SKM-1 treated with dmso at 0.1 percent for 144 hours (cell line): ENCODE measurements at regions not wholly inside any gene's neighbourhood (a gene's known extent, or its start where the extent isn't known, plus 50 kb on each side); places are given as distances from the start of the nearest gene placed in this dataset.
"Not testable (repeated sequence)": the region's sequence is repeated elsewhere in the genome, so short reads cannot be mapped to it uniquely, and the experiment has no call there.

Experiments
- DNase-seq: peaks from one replicate; lab custom pipeline; 2025; ENCODE audit not compliant: unreplicated experiment; lab: John Stamatoyannopoulos, UW

DNA sequence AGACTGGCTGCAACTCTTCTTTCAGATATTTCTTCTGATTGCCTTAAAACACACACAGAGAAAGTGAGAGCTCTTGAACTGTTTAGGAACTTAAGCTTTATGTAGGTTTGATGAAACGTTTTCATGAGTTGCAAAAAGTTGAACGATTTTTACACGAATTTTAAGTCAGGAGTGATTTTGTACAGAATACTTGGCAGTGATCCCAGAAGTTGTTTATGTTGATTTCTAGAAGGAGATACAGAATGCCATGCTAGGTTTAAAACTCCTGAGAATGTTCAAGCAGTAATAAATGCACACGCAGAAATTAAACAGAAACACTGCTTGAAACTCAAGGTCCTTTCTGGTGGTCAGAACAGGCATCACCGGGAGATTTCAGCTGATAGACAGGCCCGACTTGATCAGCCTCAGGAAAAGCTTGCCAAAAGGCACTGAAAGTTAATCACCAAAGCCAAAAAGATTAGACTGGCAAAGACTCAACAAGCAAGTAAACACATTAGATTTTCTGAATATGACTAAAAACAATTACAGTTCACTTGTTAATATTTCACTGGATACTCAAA is 123.1 kb downstream of the SOCS6 start:
- no peak for DNase-seq

GRCh38 chr18:70411307-70411706 is 122.5 kb downstream of the SOCS6 start:
- no peak for DNase-seq

GRCh38 chr18:70405052-70405451 is 116.2 kb downstream of the SOCS6 start:
- no peak for DNase-seq

GRCh38 chr18:70400476-70400875 is 111.6 kb downstream of the SOCS6 start:
- no peak for DNase-seq

DNA sequence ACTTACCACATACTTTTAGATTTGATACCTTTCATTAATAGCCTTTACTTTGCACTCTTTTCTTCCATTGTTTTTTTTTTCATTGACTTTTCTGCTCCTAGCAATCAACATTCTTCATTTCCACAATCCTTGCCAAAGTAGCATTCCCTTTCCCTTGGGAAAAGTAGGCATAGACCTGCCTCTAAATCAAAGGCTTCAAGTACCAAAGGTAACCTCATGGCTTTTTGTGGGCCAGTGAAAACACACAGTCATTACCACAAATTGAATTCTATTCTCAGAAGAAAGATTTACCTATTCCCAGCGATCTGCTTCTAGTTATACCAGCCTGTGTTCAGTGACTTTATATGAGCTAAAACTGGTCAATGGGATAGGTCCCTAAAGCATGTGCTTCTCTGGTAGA is 109.2 kb downstream of the SOCS6 start:
- DNase-seq, result no peak

DNA sequence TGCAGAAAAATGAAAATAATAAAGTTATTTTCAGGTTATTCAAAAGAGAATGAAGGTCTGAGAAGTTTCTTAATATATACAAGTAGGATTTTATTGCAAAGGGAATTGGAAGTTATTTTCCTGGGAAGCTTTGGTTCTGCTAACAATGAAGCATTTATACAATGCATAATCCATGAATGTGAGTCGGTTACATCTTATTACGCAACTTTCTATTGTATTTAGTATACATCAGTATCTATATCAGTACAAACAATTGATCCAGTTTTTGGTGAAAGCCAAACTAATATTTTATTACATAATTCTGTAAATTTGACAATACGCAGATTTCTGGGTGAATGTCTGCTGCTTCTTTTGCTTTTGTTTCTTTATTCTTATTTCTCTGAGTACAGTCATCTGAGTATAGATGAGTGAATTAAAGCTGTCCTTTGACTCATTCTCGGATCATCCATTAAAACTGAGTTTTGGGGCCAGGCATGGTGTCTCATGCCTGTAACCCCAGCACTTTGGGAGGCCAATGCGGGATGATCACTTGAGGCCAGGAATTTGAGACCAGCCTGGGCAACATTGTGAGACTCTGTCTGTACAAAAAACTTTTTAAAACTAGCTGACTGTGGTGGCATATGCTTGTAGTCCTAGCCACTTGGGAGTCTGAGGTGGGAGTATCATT is 108.5 kb downstream of the SOCS6 start:
- no peak for DNase-seq

- not testable (repeated sequence) for DNase-seq
Measured at GRCh38 chr18:70395771-70396170, 106.9 kb downstream of the SOCS6 start.

DNA sequence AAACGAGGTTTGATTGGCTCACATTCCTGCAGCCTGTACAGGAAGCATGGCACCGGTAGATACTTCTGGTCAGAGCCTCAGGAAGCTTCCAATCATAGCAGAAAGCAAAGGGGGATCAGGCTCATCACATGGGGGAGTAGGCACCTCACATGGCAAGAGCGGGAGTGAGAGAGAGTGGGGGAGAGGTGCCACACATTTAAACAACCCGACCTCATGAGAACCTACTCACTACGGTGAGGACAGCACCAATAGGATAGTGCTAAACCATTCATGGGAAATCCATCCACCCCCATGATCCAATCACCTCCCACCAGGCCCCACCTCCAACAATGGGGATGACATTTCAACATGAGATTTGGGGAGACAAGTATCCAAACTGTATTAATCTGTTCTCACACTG is 105.8 kb downstream of the SOCS6 start:
- no peak for DNase-seq

DNA sequence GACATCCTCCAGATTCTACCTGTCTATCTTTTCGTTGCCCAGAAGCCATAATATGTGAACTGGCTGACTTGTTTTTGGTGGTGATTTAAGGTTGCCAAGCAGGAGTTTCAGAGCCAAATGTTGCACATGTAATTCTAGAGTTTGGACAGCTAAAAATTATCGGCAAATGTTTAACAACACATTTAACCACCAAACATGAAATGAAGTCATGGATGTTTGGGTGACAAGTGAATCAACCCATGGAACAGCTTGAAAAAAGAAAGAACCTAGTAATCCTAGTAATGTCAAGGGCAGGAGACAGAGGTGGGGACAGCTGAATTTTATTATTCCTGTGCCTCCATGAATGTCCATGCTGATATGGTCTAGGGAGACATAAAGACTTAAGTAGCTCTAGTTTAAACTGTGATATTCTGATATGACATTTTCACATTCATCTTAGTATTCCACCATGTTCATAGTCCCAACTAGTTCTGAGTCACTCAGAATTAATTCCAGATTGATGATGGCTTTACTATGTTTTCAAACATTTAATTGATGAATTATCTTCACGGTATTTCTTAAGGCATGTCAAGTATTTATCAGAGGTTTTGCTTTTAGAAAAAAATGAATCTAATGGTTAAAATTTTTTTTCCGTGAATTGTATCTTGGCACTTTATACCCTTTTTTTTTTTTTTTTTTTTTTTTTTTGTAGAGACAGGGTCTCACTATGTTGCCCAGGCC is 101.7 kb downstream of the SOCS6 start:
- no peak for DNase-seq

GRCh38 chr18:70389036-70389435 is 100.2 kb downstream of the SOCS6 start:
- not testable (repeated sequence) for DNase-seq

- DNase-seq, result no peak
Measured at GRCh38 chr18:70387027-70387426, 98.2 kb downstream of the SOCS6 start.

DNA sequence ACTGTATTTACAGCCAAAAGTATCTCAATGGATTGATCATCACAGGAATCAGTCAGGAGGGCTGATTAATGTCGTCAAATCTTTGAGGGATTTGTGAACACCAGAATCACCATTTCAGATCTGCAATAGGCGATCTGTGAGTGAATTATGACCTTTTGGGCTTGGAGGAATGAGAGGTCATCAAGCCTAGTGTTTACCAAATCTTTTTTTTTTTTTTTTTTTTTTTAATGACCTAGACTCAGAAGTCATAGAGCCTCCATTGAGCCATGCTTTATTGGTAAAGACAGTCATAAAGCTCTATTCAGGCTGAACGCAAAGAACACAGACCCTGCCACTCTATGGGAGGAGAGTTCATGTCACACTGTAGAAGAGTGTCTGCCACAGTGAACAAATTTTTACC is 97.7 kb downstream of the SOCS6 start:
- DNase-seq, result no peak

GRCh38 chr18:70385474-70385873 is 96.6 kb downstream of the SOCS6 start:
- no peak for DNase-seq

DNA sequence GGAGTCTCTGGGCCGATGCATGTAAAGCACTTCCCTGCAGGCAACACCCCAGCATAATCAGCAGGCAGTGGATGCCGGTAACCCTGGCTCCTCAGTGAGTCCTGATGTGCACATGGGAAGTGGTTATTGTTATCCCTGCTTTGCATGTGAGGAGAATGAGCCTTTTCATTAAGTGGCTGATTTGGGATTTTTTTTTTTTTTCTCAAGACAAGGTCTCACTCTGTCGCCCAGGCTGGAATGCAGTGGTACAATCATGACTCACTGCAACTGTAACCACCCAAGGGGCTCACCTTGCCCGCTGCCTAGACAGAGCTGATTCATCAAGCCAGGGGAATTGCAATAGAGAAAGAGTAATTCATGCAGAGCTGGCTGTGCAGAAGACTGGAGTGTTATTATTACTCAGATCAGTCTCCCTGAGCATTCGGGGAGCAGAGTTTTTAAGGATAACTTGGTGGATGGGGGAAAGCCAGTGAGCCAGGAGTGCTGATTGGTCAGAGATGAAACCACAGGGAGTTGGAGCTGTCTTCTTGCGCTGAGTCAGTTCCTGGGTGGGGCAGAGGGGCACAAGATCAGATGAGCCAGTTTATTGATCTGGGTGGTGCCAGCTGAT is 95.4 kb downstream of the SOCS6 start:
- DNase-seq, result no peak

GRCh38 chr18:70382992-70383717 is 94.3 kb downstream of the SOCS6 start:
- DNase-seq, result no peak

DNA sequence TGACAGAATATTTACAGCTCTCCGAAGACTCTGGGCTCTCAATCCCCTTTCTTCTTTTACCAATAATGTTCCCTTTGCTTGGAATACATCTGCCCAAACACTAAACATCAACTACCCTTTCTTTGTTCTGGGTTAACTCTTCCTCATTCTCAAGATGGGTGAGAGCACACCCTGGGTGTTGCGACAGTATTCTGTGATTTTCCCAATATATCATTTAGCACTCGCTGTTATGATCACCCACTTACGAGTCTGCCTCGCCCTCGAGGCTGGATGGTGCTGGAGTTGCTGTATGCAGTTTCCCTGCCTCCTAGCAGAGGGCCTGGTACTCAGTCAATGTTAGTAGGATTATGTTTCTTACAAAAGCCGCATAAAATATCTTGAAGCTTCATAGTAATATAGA is 93.2 kb downstream of the SOCS6 start:
- no peak for DNase-seq

- DNase-seq, result no peak
Measured at GRCh38 chr18:70380915-70381896, 92.4 kb downstream of the SOCS6 start.
